Fibroblast of lung (primary cell): ENCODE measurements at regions not wholly inside any gene's neighbourhood (a gene's known extent, or its start where the extent isn't known, plus 50 kb on each side); places are given as distances from the start of the nearest gene placed in this dataset.

ENCODE experiments used
- CTCF ChIP-seq, 2 donors: IDR thresholded peaks in 1 of 2; conservative IDR thresholded peaks in 1 of 2; 1 replicate in 1 of 2; 2 replicates in 1 of 2; pipeline ENCODE4 v1.5.1; 2011 to 2012; ENCODE audit warnings: low read length in 2 of 2, control low read depth in 1 of 2, inconsistent platforms in 1 of 2, low read depth in 1 of 2, mild to moderate bottlenecking in 1 of 2
- EZH2 ChIP-seq: IDR thresholded peaks from 2 replicates; pipeline ENCODE4 v1.5.1; 2012; ENCODE audit warnings: low read length, control low read depth, mild to moderate bottlenecking; ENCODE audit errors: missing control alignments

GRCh38 chr5:5085381-5085780 is 54.7 kb upstream of the ADAMTS16 start:
- TF ChIP-seq CTCF (conservative IDR thresholded peaks at IDR 0.05 in 1 of 2, IDR thresholded peaks at IDR 0.05 in 1 of 2; ENCODE audit: low read depth in 1 of 2, low read length in 2 of 2): no peak
- TF ChIP-seq EZH2: no peak
